WTC11 (cell line): ENCODE measurements at regions not wholly inside any gene's neighbourhood (a gene's known extent, or its start where the extent isn't known, plus 50 kb on each side); places are given as distances from the start of the nearest gene placed in this dataset.

ENCODE experiments used
- AFF4 ChIP-seq: sonication (generic); formaldehyde crosslinking; IDR thresholded peaks from 2 replicates; pipeline ENCODE4 v1.8.1; 2023; ENCODE audit warnings: mild to moderate bottlenecking, missing genetic modification reagents, borderline replicate concordance
- MAX ChIP-seq: sonication (generic); formaldehyde crosslinking; IDR thresholded peaks from 2 replicates; pipeline ENCODE4 v1.8.0; 2022; ENCODE audit warnings: mild to moderate bottlenecking, missing genetic modification reagents
- ZNF425 ChIP-seq: fragments of 250-450 bp; sonication (Bioruptor Pico); conservative IDR thresholded peaks from 2 replicates; pipeline ENCODE4 v1.9.0; 2021; ENCODE audit warnings: mild to moderate bottlenecking
- ZSCAN18 ChIP-seq: fragments of 250-450 bp; sonication (Bioruptor Pico); IDR thresholded peaks from 2 replicates; pipeline ENCODE4 v2.1.2; 2022; ENCODE audit warnings: mild to moderate bottlenecking, moderate library complexity

- TF ChIP-seq AFF4 (CRISPR knock-in tag) (no peak), ZNF425 (no peak), ZSCAN18 (CRISPR knock-in tag) (no peak), MAX (no peak)
Observed at GRCh38 chr18:54692463-54692862, 101.4 kb downstream of the DYNAP start.
